DMS79 treated with DMSO at 0.1 percent for 48 hours (cell line): ENCODE measurements at regions not wholly inside any gene's neighbourhood (a gene's known extent, or its start where the extent isn't known, plus 50 kb on each side); places are given as distances from the start of the nearest gene placed in this dataset.
A peak's percentile ranks its signal among the peaks of the same experiment; 100 is the strongest.

ENCODE experiments used
- DNase-seq: peaks from one replicate; lab custom pipeline; 2025; lab: John Stamatoyannopoulos, UW

GRCh38 chr15:26477044-26477443, 295.8 kb downstream of the GABRB3 start:
- no peak for DNase-seq

- DNase-seq = no peak
Observed at GRCh38 chr15:26475554-26475953, 297.3 kb downstream of the GABRB3 start.

GRCh38 chr15:26472661-26473060, 300.2 kb downstream of the GABRB3 start:
- DNase-seq = no peak

GRCh38 chr15:26461847-26462608, 310.8 kb downstream of the GABRB3 start:
- DNase-seq = no peak

- no peak for DNase-seq
Observed at GRCh38 chr15:26460165-26460564, 312.7 kb downstream of the GABRB3 start.

- no peak for DNase-seq
Observed at GRCh38 chr15:26455828-26456227, 317.0 kb downstream of the GABRB3 start.

- no peak for DNase-seq
Observed at GRCh38 chr15:26453914-26454313, 319.0 kb downstream of the GABRB3 start.

GRCh38 chr15:26451995-26452394, 320.9 kb downstream of the GABRB3 start:
- no peak for DNase-seq

- no peak for DNase-seq
Observed at GRCh38 chr15:26449291-26449690, 323.6 kb downstream of the GABRB3 start.

GRCh38 chr15:26443321-26443720, 329.5 kb downstream of the GABRB3 start:
- DNase-seq = no peak

- no peak for DNase-seq
Observed at GRCh38 chr15:26442680-26443079, 330.2 kb downstream of the GABRB3 start.

GRCh38 chr15:26439681-26440080, 333.2 kb downstream of the GABRB3 start:
- DNase-seq = no peak

- DNase-seq = no peak
Observed at GRCh38 chr15:26438718-26439117, 334.1 kb downstream of the GABRB3 start.

- DNase-seq = no peak
Observed at GRCh38 chr15:26438316-26438715, 334.6 kb downstream of the GABRB3 start.

GRCh38 chr15:26433818-26434217, 339.0 kb downstream of the GABRB3 start:
- no peak for DNase-seq

- no peak for DNase-seq
Observed at GRCh38 chr15:26433060-26433459, 339.8 kb downstream of the GABRB3 start.

GRCh38 chr15:26421065-26421464, 351.8 kb downstream of the GABRB3 start:
- DNase-seq = no peak

GRCh38 chr15:26395624-26396023, 377.2 kb downstream of the GABRB3 start:
- no peak for DNase-seq

GRCh38 chr15:26394801-26395200, 378.1 kb downstream of the GABRB3 start:
- DNase-seq = no peak

GRCh38 chr15:26392956-26393355, 379.9 kb downstream of the GABRB3 start:
- DNase-seq = no peak

- DNase-seq = peak; percentile 64
Observed at GRCh38 chr15:26391567-26392194, 381.2 kb downstream of the GABRB3 start.

- DNase-seq = no peak
Observed at GRCh38 chr15:26382444-26383072, 390.3 kb downstream of the GABRB3 start.

- no peak for DNase-seq
Observed at GRCh38 chr15:26378304-26378703, 394.6 kb downstream of the GABRB3 start.
